Large intestine (tissue), 3 donors: ENCODE measurements at regions not wholly inside any gene's neighbourhood (a gene's known extent, or its start where the extent isn't known, plus 50 kb on each side); places are given as distances from the start of the nearest gene placed in this dataset.
"Not testable (repeated sequence)": the region's sequence is repeated elsewhere in the genome, so short reads cannot be mapped to it uniquely, and the experiment has no call there.

Experiments
- DNase-seq, 2 donors: peaks; one replicate each; pipeline versions ENCODE4 v3.0.0 to v3.0.0-alpha.2; 2013
- H3K27ac ChIP-seq: one replicate; pipeline ENCODE4 v1.5.1; 2013; ENCODE audit warnings: low read length
- H3K27me3 ChIP-seq: 2 replicates; pipeline ENCODE4 v1.6.1; 2013; ENCODE audit warnings: low read length; ENCODE audit not compliant: control insufficient read depth, insufficient read depth
- H3K36me3 ChIP-seq: 2 replicates; pipeline ENCODE4 v1.6.1; 2013; ENCODE audit warnings: low read length; ENCODE audit not compliant: control insufficient read depth, insufficient read depth
- H3K4me1 ChIP-seq: one replicate; pipeline ENCODE4 v1.6.1; 2013; ENCODE audit warnings: low read length; ENCODE audit not compliant: control insufficient read depth, insufficient read depth
- H3K4me3 ChIP-seq: one replicate; pipeline ENCODE4 v1.5.1; 2013; ENCODE audit warnings: low read length
- H3K9me3 ChIP-seq: one replicate; pipeline ENCODE4 v1.6.1; 2013; ENCODE audit warnings: mild to moderate bottlenecking, low read depth, low read length, moderate library complexity; ENCODE audit not compliant: control insufficient read depth
- WGBS: methylation state at CpG from one replicate; pipeline ENCODE4 v1.1.5; 2013; ENCODE audit warnings: low lambda C conversion rate; ENCODE audit not compliant: insufficient coverage; 5-methylcytosine and 5-hydroxymethylcytosine counted together

- H3K27me3 ChIP-seq = no peaks in the 10 kb centered on the region
- no peaks in the 10 kb centered on the region for H3K4me1 ChIP-seq
- H3K36me3 ChIP-seq = no peaks in the 10 kb centered on the region
- peaks cover 9% of the 10 kb centered on the region for H3K9me3 ChIP-seq
- no peak overlapping the region for H3K4me3 ChIP-seq
- 37% methylated on average over 2 of the region's 5 CpGs for WGBS
- DNase-seq = no peak
- no peak overlapping the region for H3K27ac ChIP-seq
Measured at GRCh38 chr12:38116968-38117367, 199.6 kb upstream of the ALG10B start.

DNA sequence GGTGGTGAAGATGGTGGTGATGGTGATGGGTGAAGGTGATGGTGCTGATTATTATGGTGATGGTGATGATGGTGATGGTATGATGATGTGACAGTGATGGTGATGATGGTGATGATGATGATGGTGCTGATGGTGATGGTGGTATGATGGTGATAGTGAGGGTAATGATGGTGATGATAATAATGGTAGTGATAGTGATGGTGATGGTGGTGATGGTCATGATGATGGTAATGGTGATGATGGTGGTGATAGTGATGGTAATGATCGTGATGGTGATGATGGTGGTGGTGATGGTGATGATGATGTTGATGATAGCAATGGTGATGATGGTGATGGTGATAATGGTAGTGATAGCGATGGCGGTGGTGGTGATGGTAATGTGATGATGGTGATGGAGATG is 197.9 kb upstream of the ALG10B start:
- Histone ChIP-seq H3K9me3 (peaks cover 9% of the 10 kb centered on the region), H3K4me3 (no peak overlapping the region), H3K36me3 (no peaks in the 10 kb centered on the region), H3K27ac (no peak overlapping the region), H3K4me1 (no peaks in the 10 kb centered on the region), H3K27me3 (no peaks in the 10 kb centered on the region)
- 80% methylated on average over 1 of the region's 3 CpGs for WGBS
- DNase-seq = no peak

- H3K4me1 ChIP-seq = no peaks in the 10 kb centered on the region
- no CpG with 5 or more reads among the region's 5 CpGs for WGBS
- no peaks in the 10 kb centered on the region for H3K36me3 ChIP-seq
- no peak overlapping the region for H3K27ac ChIP-seq
- no peak for DNase-seq
- H3K27me3 ChIP-seq = no peaks in the 10 kb centered on the region
- no peak overlapping the region for H3K4me3 ChIP-seq
- H3K9me3 ChIP-seq = peaks cover 6% of the 10 kb centered on the region
Measured at GRCh38 chr12:38120438-38120837, 196.1 kb upstream of the ALG10B start.

DNA sequence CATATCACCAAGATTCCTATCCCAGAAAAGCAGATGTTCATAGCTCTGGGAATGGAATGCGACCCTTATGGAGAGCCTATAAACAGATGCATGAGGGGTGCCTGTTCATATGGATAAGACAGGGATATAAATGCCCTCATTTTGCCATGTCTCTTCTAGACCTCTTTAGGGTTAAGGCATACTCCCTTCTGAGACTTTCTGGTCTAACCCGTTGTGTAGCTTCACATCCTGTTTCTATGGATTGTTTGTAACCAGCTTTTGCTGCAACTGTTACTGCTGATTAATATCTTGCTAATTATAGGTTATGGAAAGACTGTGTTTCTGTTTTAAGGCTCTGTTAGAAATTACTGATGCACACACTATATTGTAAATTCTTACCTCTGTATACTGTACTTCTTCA is 193.5 kb upstream of the ALG10B start:
- not testable (repeated sequence) for H3K4me1 ChIP-seq
- WGBS = no CpG with 5 or more reads among the region's 2 CpGs

GRCh38 chr12:38123566-38124246 is 192.9 kb upstream of the ALG10B start:
- Histone ChIP-seq H3K4me1 (no peaks in the 10 kb centered on the region), H3K4me3 (no peak overlapping the region), H3K27me3 (no peaks in the 10 kb centered on the region), H3K27ac (no peak overlapping the region), H3K9me3 (peaks cover 2% of the 10 kb centered on the region), H3K36me3 (no peaks in the 10 kb centered on the region)
- no peak for DNase-seq
- no CpG with 5 or more reads among the region's 8 CpGs for WGBS

More for the DNA sequence above, 193.5 kb upstream of the ALG10B start:
- not testable (repeated sequence) for H3K27me3 ChIP-seq, DNase-seq, H3K36me3 ChIP-seq, H3K9me3 ChIP-seq, H3K27ac ChIP-seq, H3K4me3 ChIP-seq

GRCh38 chr12:38124247-38125012 is 192.1 kb upstream of the ALG10B start:
- no peak overlapping the region for H3K4me3 ChIP-seq
- H3K4me1 ChIP-seq = no peaks in the 10 kb centered on the region
- no peaks in the 10 kb centered on the region for H3K36me3 ChIP-seq
- no peaks in the 10 kb centered on the region for H3K9me3 ChIP-seq
- no peak overlapping the region for H3K27ac ChIP-seq
- DNase-seq = no peak
- no CpG with 5 or more reads among the region's 3 CpGs for WGBS
- H3K27me3 ChIP-seq = no peaks in the 10 kb centered on the region

DNA sequence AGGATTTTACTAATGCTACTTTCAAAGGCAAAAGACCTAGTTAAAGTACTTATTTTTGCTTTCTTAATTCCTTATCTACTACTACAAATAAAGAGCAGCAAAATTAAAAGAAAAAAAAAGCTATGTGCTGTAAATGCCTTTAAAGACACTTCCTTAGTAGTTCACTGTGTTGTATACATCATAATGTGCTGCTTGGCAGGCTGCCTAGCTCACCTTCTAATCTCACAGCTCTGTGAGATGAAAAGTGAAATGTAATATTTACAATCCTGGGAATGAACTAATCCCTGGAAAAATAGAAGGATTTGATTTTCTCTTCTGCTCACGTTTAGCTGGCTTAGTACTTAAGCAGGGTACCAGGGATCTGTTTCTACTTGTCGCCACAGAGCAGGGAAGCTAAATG is 184.4 kb upstream of the ALG10B start:
- no peaks in the 10 kb centered on the region for H3K36me3 ChIP-seq
- no peak overlapping the region for H3K27ac ChIP-seq
- DNase-seq = no peak
- no CpG with 5 or more reads among the region's 2 CpGs for WGBS
- no peak overlapping the region for H3K4me3 ChIP-seq
- no peaks in the 10 kb centered on the region for H3K4me1 ChIP-seq
- no peaks in the 10 kb centered on the region for H3K9me3 ChIP-seq
- no peaks in the 10 kb centered on the region for H3K27me3 ChIP-seq

GRCh38 chr12:38137287-38137686 is 179.3 kb upstream of the ALG10B start:
- no CpG with 5 or more reads among the region's 12 CpGs for WGBS
- Histone ChIP-seq H3K27me3 (peaks cover 3% of the 10 kb centered on the region), H3K27ac (no peak overlapping the region), H3K4me1 (no peaks in the 10 kb centered on the region), H3K4me3 (no peak overlapping the region), H3K36me3 (no peaks in the 10 kb centered on the region), H3K9me3 (no peaks in the 10 kb centered on the region)
- no peak for DNase-seq

DNA sequence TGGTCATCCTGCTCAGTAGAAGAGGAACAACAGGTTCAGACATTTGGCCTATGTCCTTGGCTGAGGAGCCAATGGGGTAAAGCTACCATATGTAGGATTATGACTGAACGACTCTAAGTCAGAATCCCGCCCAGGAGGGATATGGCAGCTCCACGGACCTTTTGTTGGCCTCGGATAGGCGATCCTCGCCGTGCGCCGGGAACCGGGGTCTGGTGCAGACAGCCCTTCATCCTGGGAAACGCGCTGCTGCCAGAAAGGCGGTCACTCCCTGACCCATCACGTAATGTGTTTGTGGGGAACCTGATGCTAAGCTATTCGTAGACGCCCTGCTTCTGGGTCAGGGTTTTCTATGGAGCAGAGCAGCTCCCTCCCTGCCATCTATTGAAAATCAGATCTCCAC is 178.9 kb upstream of the ALG10B start:
- Histone ChIP-seq H3K27ac (no peak overlapping the region), H3K9me3 (no peaks in the 10 kb centered on the region), H3K4me1 (no peaks in the 10 kb centered on the region), H3K36me3 (no peaks in the 10 kb centered on the region), H3K27me3 (peaks cover 3% of the 10 kb centered on the region), H3K4me3 (no peak overlapping the region)
- no CpG with 5 or more reads among the region's 16 CpGs for WGBS
- no peak for DNase-seq

DNA sequence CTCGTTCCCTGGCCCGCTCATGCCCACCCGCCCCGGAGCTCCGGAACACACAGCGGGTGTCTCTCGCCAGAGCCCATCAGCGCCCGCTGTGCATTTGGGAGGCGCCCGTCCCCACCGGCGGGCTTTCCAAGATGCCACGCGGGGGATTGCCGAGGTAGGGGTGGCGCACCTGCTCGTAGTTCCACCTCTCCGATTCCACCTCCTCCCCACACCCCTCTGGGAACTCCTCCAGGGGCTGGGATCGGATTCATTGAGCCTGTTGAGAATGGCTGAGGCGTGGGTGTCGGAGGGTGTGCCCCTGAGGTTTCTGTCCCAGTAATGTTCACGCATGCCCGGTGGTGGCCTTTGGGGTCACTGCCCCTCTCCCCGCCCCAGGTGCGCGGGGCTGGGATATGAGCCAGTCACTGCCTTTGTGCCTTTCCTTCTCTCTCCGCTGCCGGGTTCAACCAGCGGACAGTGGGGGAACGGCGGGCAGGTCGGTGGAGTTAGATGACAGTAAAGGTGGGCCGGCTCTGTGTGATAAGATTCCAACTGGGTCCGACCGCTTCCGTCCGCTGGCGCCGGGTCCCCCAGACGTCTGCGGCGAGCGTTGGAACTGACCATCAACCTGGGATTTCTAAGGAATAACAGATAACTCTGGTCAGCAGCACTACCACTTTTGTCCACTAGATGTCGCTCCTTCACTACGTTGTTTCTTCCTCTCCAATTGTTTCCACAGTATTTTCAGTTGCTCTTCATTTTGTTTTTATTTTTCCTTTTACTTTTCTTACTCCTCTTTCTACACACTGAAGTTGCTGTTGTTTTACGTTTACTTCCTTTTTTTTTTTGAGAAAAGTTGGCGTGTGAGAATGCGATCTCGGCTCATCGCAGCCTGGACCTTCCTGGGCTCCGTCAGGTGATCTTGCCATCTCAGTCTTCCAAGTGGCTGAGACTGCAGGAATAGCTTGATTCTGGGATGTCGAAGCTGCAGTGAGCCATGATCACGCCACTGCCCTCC is 178.1 kb upstream of the ALG10B start:
- peak; percentile 23 to 32 for DNase-seq
- H3K27ac ChIP-seq = no peak overlapping the region
- WGBS = 10% methylated on average over 4 of the region's 54 CpGs
- peak overlapping the region; percentile 10 for H3K4me3 ChIP-seq
- H3K27me3 ChIP-seq = peaks cover 3% of the 10 kb centered on the region
- H3K9me3 ChIP-seq = no peaks in the 10 kb centered on the region
- no peaks in the 10 kb centered on the region for H3K36me3 ChIP-seq
- no peaks in the 10 kb centered on the region for H3K4me1 ChIP-seq
